ENCODE measurements at regions not wholly inside any gene's neighbourhood (a gene's known extent, or its start where the extent isn't known, plus 50 kb on each side); places are given as distances from the start of the nearest gene placed in this dataset.

GRCh38 chr16:86065711-86066110, 166.7 kb downstream of the IRF8 start (continued):
- TF ChIP-seq CTCF (IDR thresholded peaks at IDR 0.05 in 2 of 3, conservative IDR thresholded peaks at IDR 0.05 in 1 of 3; ENCODE audit: borderline replicate concordance in 1 of 3, insufficient read depth in 1 of 3, low read depth in 2 of 3, low read length in 2 of 3) (no peak), SRF (IDR thresholded peaks at IDR 0.05; ENCODE audit: low read depth) (no peak), RAD21 (IDR thresholded peaks at IDR 0.05; ENCODE audit: low read depth) (no peak), FOSL1 (IDR thresholded peaks at IDR 0.05; ENCODE audit: low read depth) (no peak), CBX3 (IDR thresholded peaks at IDR 0.05; ENCODE audit: low read depth) (no peak), ZBTB33 (IDR thresholded peaks at IDR 0.05; ENCODE audit: extremely low read depth, insufficient replicate concordance, low read length) (no peak), ATF3 (IDR thresholded peaks at IDR 0.05) (no peak), EZH2phosphoT487 (IDR thresholded peaks at IDR 0.05; ENCODE audit: borderline replicate concordance) (no peak), POLR2AphosphoS5 (IDR thresholded peaks at IDR 0.05; ENCODE audit: low read depth, low read length) (no peak)

- Histone ChIP-seq H3K27ac (ENCODE audit: low read depth, low read length) (no peak overlapping the region), H3K4me2 (ENCODE audit: low read length) (no peak overlapping the region), H3K4me3 (replicated peaks in 1 of 2; ENCODE audit: low read depth in 1 of 2, low read length in 2 of 2) (no peak overlapping the region), H3K27me3 (ENCODE audit: insufficient read depth, low read length) (peaks cover 9% of the 10 kb centered on the region; the same call in 1 of the 2 replicates), H3K4me1 (ENCODE audit: control insufficient read depth in 1 of 2, insufficient read depth in 2 of 2, low read length in 2 of 2) (peaks cover 0 to 10% of the 10 kb centered on the region in 2 experiments; a peak in 1 of 4 replicates), H3K9me3 (ENCODE audit: control insufficient read depth in 1 of 2, insufficient read depth in 1 of 2, low read depth in 1 of 2, low read length in 2 of 2) (no peaks in the 10 kb centered on the region), H2AFZ (ENCODE audit: low read depth, low read length, poor library complexity, severe bottlenecking) (no peak overlapping the region), H4K20me1 (ENCODE audit: insufficient read depth) (no peaks in the 10 kb centered on the region), H3K9me2 (ENCODE audit: insufficient read depth) (no peaks in the 10 kb centered on the region), H3K79me2 (ENCODE audit: insufficient read depth, low read length) (no peaks in the 10 kb centered on the region), H3K9ac (ENCODE audit: low read length) (no peak overlapping the region), H3K36me3 (ENCODE audit: control insufficient read depth in 1 of 2, insufficient read depth in 2 of 2, low read length in 2 of 2) (no peaks in the 10 kb centered on the region)
- BruUV-seq (replicated peaks), result no TSS peak
- ATAC-seq (no peak), DNase-seq (ENCODE audit: low read depth, low spot score) (no peak)
- ChIA-PET CTCF (no interaction called here), RAD21 (ENCODE audit: low non-redundant PET in 1 of 2, low total read pairs in 2 of 2, uncharacterized antibody in 2 of 2, unreplicated experiment in 2 of 2) (no interaction called here), POLR2A (no interaction called here)
- intact Hi-C loops (cut with micrococcal nuclease), result no loop called here
- no peak for TF ChIP-seq YY1 (IDR thresholded peaks at IDR 0.05; ENCODE audit: extremely low read depth, insufficient replicate concordance, low read depth, low read length)
- no peak for TF ChIP-seq CTCF (IDR thresholded peaks at IDR 0.05 in 2 of 3, conservative IDR thresholded peaks at IDR 0.05 in 1 of 3; ENCODE audit: borderline replicate concordance in 1 of 3, insufficient read depth in 1 of 3, low read depth in 2 of 3, low read length in 2 of 3)
- TF ChIP-seq CBX3 (IDR thresholded peaks at IDR 0.05; ENCODE audit: low read depth), result no peak
Measured at GRCh38 chr16:86066811-86067210, 167.8 kb downstream of the IRF8 start.
